Heart left ventricle (tissue), 16 donors: ENCODE measurements at regions not wholly inside any gene's neighbourhood (a gene's known extent, or its start where the extent isn't known, plus 50 kb on each side); places are given as distances from the start of the nearest gene placed in this dataset.

Source experiments
- ATAC-seq, 4 donors: fragments of 200-7000 bp; cut with Tn5 transposase; one replicate each; pipeline ENCODE4 v1.9.1; 2020 to 2022; ENCODE audit warnings: moderate library complexity in 4 of 4, mild to moderate bottlenecking in 3 of 4, moderate number of reproducible peaks in 1 of 4
- DNase-seq, 5 donors: peaks; one replicate each; pipeline ENCODE4 v3.0.0-alpha.2; 2020
- H3K27ac ChIP-seq, 12 donors: fragments of 200-600 bp; sonication (generic) in 4 of 12; one replicate each; pipeline versions ENCODE4 v1.5.0 to v1.8.0; 2016 to 2022; ENCODE audit warnings: mild to moderate bottlenecking in 2 of 12
- H3K27me3 ChIP-seq, 9 donors: fragments of 200-600 bp; sonication (generic) in 2 of 9; one replicate each; pipeline versions ENCODE4 v1.5.1 to v1.8.0; 2016 to 2022; ENCODE audit warnings: mild to moderate bottlenecking in 3 of 9
- H3K36me3 ChIP-seq, 9 donors: fragments of 200-600 bp; sonication (generic) in 2 of 9; one replicate each; pipeline versions ENCODE4 v1.5.0 to v1.8.0; 2018 to 2022; ENCODE audit warnings: mild to moderate bottlenecking in 2 of 9
- H3K4me1 ChIP-seq, 12 donors: fragments of 200-600 bp; sonication (generic) in 4 of 12; one replicate each; pipeline versions ENCODE4 v1.5.0 to v1.8.0; 2016 to 2022; ENCODE audit warnings: mild to moderate bottlenecking in 3 of 12
- H3K4me3 ChIP-seq, 12 donors: fragments of 200-600 bp; sonication (generic) in 4 of 12; one replicate each; pipeline versions ENCODE4 v1.5.0 to v1.8.0; 2017 to 2022; ENCODE audit warnings: mild to moderate bottlenecking in 9 of 12, moderate library complexity in 4 of 12
- H3K9me3 ChIP-seq, 12 donors: fragments of 200-600 bp; sonication (generic) in 4 of 12; one replicate each; pipeline versions ENCODE4 v1.5.0 to v1.8.0; 2016 to 2022; ENCODE audit warnings: mild to moderate bottlenecking in 1 of 12
- POLR2A ChIP-seq, 2 donors: fragments of 450-650 bp; IDR thresholded peaks; one replicate each; pipeline ENCODE4 v1.6.1; 2017; ENCODE audit warnings: antibody characterized with exemption in 2 of 2, mild to moderate bottlenecking in 2 of 2, moderate library complexity in 2 of 2
- WGBS, 4 donors: extraction: QIAGEN DNeasy Blood & Tissue Kit in 2 of 4; methylation state at CpG; one replicate each; pipeline versions ENCODE4 v1.1.5 to v1.1.7; 2013 to 2018; 5-methylcytosine and 5-hydroxymethylcytosine counted together
- intact Hi-C, 10 donors: fragments of 100-400 bp; cut with DNase I; formaldehyde crosslinking; loops; one replicate each; pipeline versions ENCODE4 v1.11.1 to v1.14.2; 2022
- TF ChIP-seq, protein P1 (sequence below), 12 donors: fragments of 200-600 bp; sonication (generic) in 4 of 12; IDR thresholded peaks; one replicate each; pipeline versions ENCODE4 v1.5.0 to v1.8.0; 2018 to 2022; ENCODE audit warnings: antibody characterized with exemption in 12 of 12, mild to moderate bottlenecking in 5 of 12
- donor health status: ischemic (EF 13 %, LVEDD 7.1; RV severe dilation, severe dysfunction).
- donor health status: healthy with polysubstance abuse.
- donor health status: DM: no; HTN: yes; CAD: no.
- donor health status: DM: no; HTN: no; CAD: no.
- donor health status: ischemic (EF 25% LVEDD 6.9; RV normal size, moderate dysfunction).
- donor health status: ischemic (EF 25% LVEDD 5.7; RV mildly dilated, moderate dysfunction).
- donor health status: healthy.
- donor health status: DM: yes; HTN: yes; CAD: no.
- donor health status: ischemic (EF 35%, LVEDD 5.7; RV mildly dilated, moderate dysfunction).
- donor health status: nonischemic (EF 11% LVEDD 7.7; RV severe dilation, severe dysfunction).
- donor health status: DM: yes; HTN: yes; CAD: no.
- donor health status: PGD.
- donor health status: ischemic (EF 29% LVEDD 5.4; RV normal size, mild dysfunction).
- donor health status: nonischemic (EF 23%, LVEDD 6.1; RV moderate dilation, normal function).

DNA sequence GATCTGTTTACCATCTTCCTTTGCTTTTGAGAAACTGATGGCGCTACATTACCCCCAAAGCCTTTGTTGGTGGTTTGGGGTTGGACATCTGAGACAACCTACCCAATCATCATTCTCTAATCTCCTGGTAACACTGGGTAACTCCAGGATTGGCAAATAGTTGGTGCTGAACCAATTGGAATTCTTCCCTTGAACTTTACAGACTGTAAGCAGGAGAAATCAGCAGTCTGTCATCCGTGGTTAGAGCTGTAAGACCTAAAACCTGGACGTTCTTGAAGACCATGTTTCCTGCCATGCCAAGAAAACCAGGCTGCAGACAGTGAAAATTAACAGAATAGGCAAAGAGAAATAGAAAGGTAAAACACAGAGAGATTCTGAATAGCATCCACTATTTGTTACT lies 398.8 kb upstream of the SALL1 start:
- no peak for DNase-seq
- Histone ChIP-seq H3K4me3 (no peak overlapping the region), H3K4me1 (no peaks in the 10 kb centered on the region), H3K27ac (no peak overlapping the region), H3K9me3 (no peaks in the 10 kb centered on the region), H3K36me3 (no peaks in the 10 kb centered on the region), H3K27me3 (peaks cover 0 to 11% (median 0%) of the 10 kb centered on the region in 9 donors)
- WGBS, 4 donors, result 48 to 65% (median 55%) methylated on average over 3 of the region's 3 CpGs
- ATAC-seq, result no peak
- TF ChIP-seq POLR2A (IDR thresholded peaks at IDR 0.05), result no peak
- TF ChIP-seq, protein P1, sequence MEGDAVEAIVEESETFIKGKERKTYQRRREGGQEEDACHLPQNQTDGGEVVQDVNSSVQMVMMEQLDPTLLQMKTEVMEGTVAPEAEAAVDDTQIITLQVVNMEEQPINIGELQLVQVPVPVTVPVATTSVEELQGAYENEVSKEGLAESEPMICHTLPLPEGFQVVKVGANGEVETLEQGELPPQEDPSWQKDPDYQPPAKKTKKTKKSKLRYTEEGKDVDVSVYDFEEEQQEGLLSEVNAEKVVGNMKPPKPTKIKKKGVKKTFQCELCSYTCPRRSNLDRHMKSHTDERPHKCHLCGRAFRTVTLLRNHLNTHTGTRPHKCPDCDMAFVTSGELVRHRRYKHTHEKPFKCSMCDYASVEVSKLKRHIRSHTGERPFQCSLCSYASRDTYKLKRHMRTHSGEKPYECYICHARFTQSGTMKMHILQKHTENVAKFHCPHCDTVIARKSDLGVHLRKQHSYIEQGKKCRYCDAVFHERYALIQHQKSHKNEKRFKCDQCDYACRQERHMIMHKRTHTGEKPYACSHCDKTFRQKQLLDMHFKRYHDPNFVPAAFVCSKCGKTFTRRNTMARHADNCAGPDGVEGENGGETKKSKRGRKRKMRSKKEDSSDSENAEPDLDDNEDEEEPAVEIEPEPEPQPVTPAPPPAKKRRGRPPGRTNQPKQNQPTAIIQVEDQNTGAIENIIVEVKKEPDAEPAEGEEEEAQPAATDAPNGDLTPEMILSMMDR (IDR thresholded peaks at IDR 0.05), result no peak
- intact Hi-C loops, result loop anchor here in 1 of 10 donors (10.0 kb wide), 1 partner anchor 55 kb away; no protein-coding TSS in a partner anchor

DNA sequence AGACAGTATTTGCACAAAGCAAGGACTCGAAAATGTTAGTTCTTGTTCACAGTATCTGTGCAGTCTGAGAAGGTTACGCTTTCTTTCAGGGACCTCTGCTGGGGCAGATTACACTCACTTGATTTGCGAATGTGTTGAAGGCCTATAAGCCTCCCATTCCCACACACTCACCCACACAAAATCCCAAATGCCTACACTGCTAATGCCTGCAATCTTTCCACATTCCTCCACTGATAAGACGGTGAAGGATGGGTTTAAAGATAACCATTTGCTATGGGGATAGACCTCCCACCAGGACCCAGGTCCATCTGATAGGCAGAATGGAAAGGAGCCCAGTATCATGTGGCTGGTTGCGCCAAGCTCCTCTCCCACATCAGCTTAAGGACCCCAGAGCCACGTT lies 394.9 kb upstream of the SALL1 start:
- Histone ChIP-seq H3K27ac (no peak overlapping the region), H3K4me1 (no peaks in the 10 kb centered on the region), H3K27me3 (peaks cover 0 to 13% (median 0%) of the 10 kb centered on the region in 9 donors), H3K36me3 (no peaks in the 10 kb centered on the region), H3K4me3 (no peak overlapping the region), H3K9me3 (no peaks in the 10 kb centered on the region)
- ATAC-seq (no peak), DNase-seq (no peak)
- intact Hi-C loops, result loop anchor here in 1 of 10 donors (10.0 kb wide), 1 partner anchor 59 kb away; no protein-coding TSS in a partner anchor
- TF ChIP-seq POLR2A (IDR thresholded peaks at IDR 0.05), result no peak
- TF ChIP-seq, protein P1 (IDR thresholded peaks at IDR 0.05), result no peak
- WGBS, 4 donors, result 37 to 45% (median 40%) methylated on average over 6 of the region's 6 CpGs

DNA sequence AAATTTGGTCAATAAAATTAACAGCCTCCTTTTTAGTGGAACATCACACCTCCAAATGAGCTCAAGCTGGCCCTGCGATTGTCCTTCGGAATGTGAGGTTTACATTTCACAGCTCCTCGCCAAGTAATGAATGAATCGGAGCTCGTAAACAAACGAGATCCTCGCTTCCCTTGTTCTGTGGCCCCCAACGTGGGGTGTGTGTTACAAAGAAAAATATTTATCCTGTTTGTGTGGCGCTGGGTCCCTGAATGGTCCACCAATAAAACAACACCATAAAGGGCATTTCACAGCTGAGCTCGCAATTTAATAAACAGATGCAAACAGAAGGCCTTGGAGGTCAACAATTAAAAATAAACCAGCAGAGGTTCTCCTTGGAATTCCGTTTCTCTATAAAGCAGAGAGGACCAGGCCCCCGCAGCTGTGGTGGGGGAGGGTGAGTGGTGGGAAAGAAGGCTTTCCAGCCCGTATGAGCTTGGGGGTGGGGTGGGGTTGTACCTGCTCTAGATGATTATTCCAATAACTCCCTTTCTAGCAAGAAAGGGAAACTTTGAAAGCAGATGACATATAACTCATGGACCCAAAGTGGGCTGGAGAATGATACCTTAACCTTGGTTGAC lies 393.9 kb upstream of the SALL1 start:
- Histone ChIP-seq H3K9me3 (no peaks in the 10 kb centered on the region), H3K4me1 (no peaks in the 10 kb centered on the region), H3K4me3 (no peak overlapping the region), H3K36me3 (no peaks in the 10 kb centered on the region), H3K27me3 (peaks cover 0 to 13% (median 0%) of the 10 kb centered on the region in 9 donors), H3K27ac (no peak overlapping the region)
- DNase-seq (no peak), ATAC-seq (no peak)
- 18 to 26% (median 20%) methylated on average over 13 of the region's 13 CpGs for WGBS, 4 donors
- TF ChIP-seq POLR2A (IDR thresholded peaks at IDR 0.05), result no peak
- TF ChIP-seq, protein P1 (IDR thresholded peaks at IDR 0.05), result no peak
- intact Hi-C loops, result loop anchor here in 1 of 10 donors (10.0 kb wide), 1 partner anchor 60 kb away; no protein-coding TSS in a partner anchor

DNA sequence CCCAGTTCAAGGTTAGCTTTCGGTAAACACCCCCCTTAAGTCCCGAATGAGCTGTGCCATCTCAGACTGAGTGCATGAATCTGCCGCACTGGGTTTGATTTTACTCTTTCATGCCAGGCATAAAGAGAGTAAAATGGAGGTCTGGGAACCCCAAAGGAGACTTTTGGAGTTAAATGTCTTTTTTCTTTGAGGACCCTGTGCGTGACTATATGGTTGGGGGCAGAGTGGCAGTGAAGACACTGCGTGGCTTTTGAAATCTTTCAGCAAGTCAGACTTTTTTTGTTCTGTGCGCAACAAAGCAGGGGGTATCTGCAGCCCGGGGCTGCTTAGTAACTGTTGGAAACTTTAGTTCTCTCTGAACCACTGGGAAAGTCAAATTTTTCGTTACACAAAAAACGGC lies 392.9 kb upstream of the SALL1 start:
- ATAC-seq, result no peak
- H3K9me3 ChIP-seq, result no peaks in the 10 kb centered on the region
- WGBS, 4 donors, result 77 to 87% (median 78%) methylated on average over 9 of the region's 9 CpGs
- intact Hi-C loops, result loop anchor here in 1 of 10 donors (10.0 kb wide), 1 partner anchor 61 kb away; no protein-coding TSS in a partner anchor
- no peak for DNase-seq
- H3K4me3 ChIP-seq, result no peak overlapping the region
- peaks cover 0 to 10% (median 0%) of the 10 kb centered on the region in 9 donors for H3K27me3 ChIP-seq
- no peak overlapping the region for H3K27ac ChIP-seq
- no peaks in the 10 kb centered on the region for H3K36me3 ChIP-seq
- no peaks in the 10 kb centered on the region for H3K4me1 ChIP-seq
- TF ChIP-seq POLR2A (IDR thresholded peaks at IDR 0.05), result no peak
- TF ChIP-seq, protein P1 (IDR thresholded peaks at IDR 0.05), result no peak
